NCI-H146 (cell line): ENCODE measurements at regions not wholly inside any gene's neighbourhood (a gene's known extent, or its start where the extent isn't known, plus 50 kb on each side); places are given as distances from the start of the nearest gene placed in this dataset.
"Not testable (repeated sequence)": the region's sequence is repeated elsewhere in the genome, so short reads cannot be mapped to it uniquely, and the experiment has no call there.

Experiments used
- DNase-seq: peaks from one replicate; lab custom pipeline; 2025; lab: John Stamatoyannopoulos, UW

DNA sequence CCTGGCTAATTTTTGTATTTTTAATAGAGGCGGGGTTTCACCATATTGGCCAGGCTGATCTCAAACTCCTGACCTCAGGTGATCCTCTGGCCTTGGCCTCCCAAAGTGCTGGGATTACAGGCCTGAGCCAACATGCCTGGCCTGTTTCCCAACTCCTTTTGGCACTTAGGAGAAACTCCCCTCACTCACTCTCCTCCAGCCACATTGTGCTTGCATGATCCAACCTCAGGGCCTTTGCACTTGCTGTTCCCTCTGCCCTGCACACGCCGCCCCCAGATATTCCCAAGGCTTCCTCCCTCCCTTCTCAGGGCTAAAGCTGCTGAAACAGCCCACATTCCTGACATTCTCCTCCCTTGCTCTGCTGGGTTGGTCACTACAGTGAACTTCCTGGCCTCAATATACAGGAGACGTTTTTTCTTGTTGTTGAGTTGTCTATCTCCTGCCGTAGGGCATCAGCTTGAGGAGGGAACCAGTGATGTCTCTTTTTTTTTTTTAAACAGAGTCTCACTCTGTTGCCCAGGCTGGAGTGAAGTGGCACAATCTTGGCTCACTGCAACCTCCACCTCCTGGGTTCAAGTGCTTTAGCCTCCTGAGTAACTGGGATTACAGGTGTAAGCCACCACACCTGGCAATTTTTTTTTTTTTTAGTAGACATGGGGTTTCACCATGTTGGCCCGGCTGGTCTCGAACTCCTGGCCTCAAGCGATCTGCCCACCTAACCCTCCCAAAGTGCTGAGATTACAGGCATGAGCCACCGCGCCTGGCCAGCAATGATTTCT is 61.4 kb upstream of the PTPN1 start:
- not testable (repeated sequence) for DNase-seq

- no peak for DNase-seq
Measured at GRCh38 chr20:50449738-50450492, 60.3 kb upstream of the PTPN1 start.

DNA sequence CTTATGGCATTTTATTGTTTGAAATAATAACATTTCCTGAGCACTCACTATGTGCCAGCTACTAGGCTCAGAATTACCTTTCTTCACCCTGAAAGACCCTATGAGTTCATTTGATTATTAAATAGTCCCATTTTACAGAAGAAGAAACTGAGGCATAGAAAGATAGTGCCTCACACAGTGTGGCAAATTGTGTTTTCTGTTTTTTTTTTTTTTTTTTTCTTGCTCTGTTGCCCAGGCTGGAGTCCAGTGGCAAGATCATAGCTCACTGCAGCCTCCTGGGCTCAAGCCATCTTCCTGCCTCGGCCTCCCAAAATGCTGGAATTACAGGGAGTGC is 59.7 kb upstream of the PTPN1 start:
- DNase-seq, result no peak

DNA sequence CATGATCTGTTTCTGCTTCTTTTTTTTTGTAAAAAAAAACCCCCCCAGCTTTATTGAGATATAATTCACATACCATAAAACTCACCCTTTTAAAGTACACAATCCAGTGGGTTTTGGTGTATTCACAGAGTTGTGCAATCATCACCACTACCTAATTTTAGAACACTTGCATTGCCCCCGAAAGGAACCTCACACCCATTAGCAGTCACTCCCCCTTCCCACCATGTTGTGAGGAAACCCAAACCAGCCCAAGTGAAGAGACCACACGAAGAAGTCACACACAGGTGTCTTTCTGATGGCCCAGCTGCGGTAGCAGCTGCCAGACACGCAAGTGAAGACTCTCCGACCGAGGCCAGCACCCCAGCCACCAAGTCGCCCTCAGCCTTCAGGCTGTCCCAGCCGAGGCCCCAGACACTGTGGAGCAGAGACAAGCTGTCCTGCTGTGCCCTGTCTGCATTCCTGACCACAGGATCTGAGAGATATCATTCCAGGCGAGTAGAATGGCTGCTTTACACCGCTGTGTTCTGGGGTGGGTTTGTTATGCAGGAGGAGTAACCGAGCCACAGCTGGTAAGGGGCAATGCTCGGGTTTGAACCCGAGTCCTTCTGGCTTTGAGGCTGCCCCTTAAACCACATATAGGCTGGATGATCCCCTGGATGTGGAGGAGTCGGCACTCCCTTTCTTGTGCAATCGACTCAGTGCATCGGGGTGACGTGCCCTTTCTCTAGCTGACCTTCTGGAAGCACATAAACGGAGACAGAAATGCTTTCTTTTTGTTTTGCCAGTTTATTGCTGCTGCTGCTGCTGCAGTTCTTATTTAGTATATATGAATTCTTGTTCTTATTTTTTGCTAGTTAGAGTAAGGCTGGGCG is 59.1 kb upstream of the PTPN1 start:
- DNase-seq, result no peak

GRCh38 chr20:50451792-50452425 is 58.3 kb upstream of the PTPN1 start:
- not testable (repeated sequence) for DNase-seq

GRCh38 chr20:50453533-50454244 is 56.5 kb upstream of the PTPN1 start:
- DNase-seq, result no peak

DNA sequence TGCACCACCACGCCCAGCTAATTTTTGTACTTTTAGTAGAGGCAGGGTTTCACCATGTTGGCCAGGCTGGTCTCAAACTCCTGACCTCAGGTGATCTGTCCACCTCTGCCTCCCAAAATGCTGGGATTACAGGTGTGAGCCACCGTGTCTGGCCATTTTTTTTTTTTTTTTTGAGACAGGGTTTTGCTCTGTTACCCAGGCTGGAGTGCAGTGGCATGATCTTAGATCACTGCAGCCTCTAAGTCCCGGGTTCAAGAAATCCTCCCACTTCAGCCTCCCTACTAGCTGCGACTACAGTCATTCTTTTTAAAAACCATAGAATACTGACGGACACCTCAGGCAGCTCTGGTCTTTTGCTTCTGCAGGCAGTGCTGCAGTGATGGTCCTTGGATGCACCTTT is 54.9 kb upstream of the PTPN1 start:
- DNase-seq, result not testable (repeated sequence)

DNA sequence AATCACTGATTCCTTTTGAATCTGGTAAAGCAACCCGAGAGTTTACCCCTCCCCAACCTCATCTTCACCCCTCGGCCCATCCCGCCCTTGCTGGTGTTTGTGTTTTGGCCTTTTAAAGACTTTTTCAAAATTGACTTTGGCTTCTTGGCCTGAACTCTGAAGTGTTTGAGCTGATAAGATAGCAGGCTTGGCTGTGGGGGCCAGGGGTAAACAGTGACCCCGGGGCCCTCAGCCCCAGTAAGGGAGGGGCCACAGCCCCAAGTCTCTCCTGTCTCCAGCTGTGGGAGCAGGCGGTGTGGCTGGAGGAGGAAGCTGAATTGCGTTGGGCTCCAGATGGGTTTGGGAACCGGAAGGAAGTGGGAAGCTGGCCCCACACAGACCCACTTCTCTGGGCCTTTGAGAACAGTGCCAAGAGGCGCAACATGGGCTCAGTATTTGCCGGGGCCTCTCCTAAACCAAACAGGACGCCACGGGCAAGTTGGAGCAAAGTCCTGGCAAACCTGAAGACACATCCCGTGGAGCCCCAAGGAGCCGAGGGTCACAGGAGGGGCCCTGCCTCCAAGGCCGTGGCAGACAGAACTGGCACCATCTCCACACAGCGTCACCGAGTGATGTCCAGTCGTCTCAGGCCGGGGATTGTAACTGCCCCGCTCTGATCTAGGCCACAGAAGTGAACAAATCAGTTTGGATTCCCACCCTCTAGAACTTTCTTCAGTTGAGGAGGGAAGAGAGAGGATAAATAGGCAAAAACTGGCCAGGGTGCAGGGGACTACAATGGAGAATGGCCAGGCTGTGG is 54.3 kb upstream of the PTPN1 start:
- no peak for DNase-seq

DNA sequence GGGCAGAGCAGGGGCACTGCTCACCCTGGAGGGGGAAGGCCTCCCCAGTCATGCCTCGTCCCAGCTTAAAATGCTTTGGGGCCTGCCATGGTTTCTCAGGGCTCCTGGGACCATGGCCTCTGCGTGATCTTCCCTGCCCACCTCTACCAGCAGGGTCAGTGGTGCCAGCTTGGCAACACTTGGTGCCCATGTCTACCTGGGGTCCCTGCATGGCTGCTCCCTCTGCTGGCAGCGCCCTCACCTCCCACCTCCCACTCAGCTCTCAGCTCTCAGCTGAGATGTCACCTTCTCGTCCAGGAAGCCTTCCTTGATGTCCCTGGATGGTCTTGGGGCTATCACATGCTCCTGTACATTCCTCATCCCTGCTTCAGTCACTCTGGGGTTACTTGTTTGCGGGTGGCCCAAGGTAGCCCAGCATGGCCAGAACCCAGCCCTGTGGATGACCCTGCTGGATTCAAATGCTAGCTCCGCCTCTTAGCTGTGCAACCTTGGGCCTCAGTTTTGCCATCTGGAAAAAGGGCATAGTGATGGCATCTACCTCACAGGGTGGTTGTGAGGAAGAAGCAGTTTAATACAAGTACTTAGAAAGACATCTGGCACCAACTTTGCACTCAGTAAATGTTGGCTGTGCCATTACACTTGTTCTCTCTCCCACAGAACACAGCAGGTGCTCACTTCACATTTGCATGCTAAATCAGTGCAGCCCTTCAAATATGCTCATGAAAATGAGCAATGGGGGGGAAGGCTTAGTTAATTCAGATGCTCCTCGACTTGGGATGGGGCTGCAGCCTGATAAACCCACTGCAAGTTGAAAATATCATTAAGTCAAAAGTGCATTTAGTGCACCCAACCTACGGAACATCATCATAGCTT is 53.5 kb upstream of the PTPN1 start:
- DNase-seq, result no peak

- DNase-seq, result no peak
Measured at GRCh38 chr20:50459124-50459918, 50.9 kb upstream of the PTPN1 start.

- no peak for DNase-seq
Measured at GRCh38 chr20:50460115-50460607, 50.0 kb upstream of the PTPN1 start.
